Occipital lobe (tissue), 1 donor: ENCODE measurements at regions not wholly inside any gene's neighbourhood (a gene's known extent, or its start where the extent isn't known, plus 50 kb on each side); places are given as distances from the start of the nearest gene placed in this dataset.

ENCODE experiments used
- DNase-seq: peaks from one replicate; lab custom pipeline; 2025; lab: John Stamatoyannopoulos, UW

- DNase-seq: no peak
Measured at GRCh38 chr2:103810875-103811274, 1043.0 kb upstream of the POU3F3 start.

GRCh38 chr2:103814016-103814415, 1039.9 kb upstream of the POU3F3 start:
- DNase-seq: no peak

GRCh38 chr2:103815731-103816130, 1038.2 kb upstream of the POU3F3 start:
- no peak for DNase-seq

GRCh38 chr2:103817746-103818145, 1036.2 kb upstream of the POU3F3 start:
- no peak for DNase-seq

- DNase-seq: no peak
Measured at GRCh38 chr2:103818176-103818575, 1035.7 kb upstream of the POU3F3 start.

- DNase-seq: no peak
Measured at GRCh38 chr2:103819599-103819998, 1034.3 kb upstream of the POU3F3 start.

- no peak for DNase-seq
Measured at GRCh38 chr2:103823847-103824246, 1030.1 kb upstream of the POU3F3 start.

- no peak for DNase-seq
Measured at GRCh38 chr2:103847276-103847675, 1006.6 kb upstream of the POU3F3 start.

- no peak for DNase-seq
Measured at GRCh38 chr2:103859238-103859637, 994.7 kb upstream of the POU3F3 start.

GRCh38 chr2:103860016-103860415, 993.9 kb upstream of the POU3F3 start:
- no peak for DNase-seq

GRCh38 chr2:103868396-103868795, 985.5 kb upstream of the POU3F3 start:
- DNase-seq: no peak

- no peak for DNase-seq
Measured at GRCh38 chr2:103873716-103874351, 980.1 kb upstream of the POU3F3 start.

- DNase-seq: no peak
Measured at GRCh38 chr2:103875131-103875530, 978.8 kb upstream of the POU3F3 start.

GRCh38 chr2:103875531-103875930, 978.4 kb upstream of the POU3F3 start:
- DNase-seq: no peak

GRCh38 chr2:103876611-103877010, 977.3 kb upstream of the POU3F3 start:
- DNase-seq: no peak

GRCh38 chr2:103879101-103879500, 974.8 kb upstream of the POU3F3 start:
- DNase-seq: no peak

GRCh38 chr2:103880081-103880834, 973.7 kb upstream of the POU3F3 start:
- no peak for DNase-seq

- no peak for DNase-seq
Measured at GRCh38 chr2:103887625-103888024, 966.3 kb upstream of the POU3F3 start.

- no peak for DNase-seq
Measured at GRCh38 chr2:103896182-103896581, 957.7 kb upstream of the POU3F3 start.

GRCh38 chr2:103898561-103898960, 955.4 kb upstream of the POU3F3 start:
- no peak for DNase-seq

GRCh38 chr2:103902347-103902746, 951.6 kb upstream of the POU3F3 start:
- DNase-seq: no peak

- no peak for DNase-seq
Measured at GRCh38 chr2:103921161-103921560, 932.8 kb upstream of the POU3F3 start.

GRCh38 chr2:103942199-103942598, 911.7 kb upstream of the POU3F3 start:
- no peak for DNase-seq
